ENCODE measurements at regions not wholly inside any gene's neighbourhood (a gene's known extent, or its start where the extent isn't known, plus 50 kb on each side); places are given as distances from the start of the nearest gene placed in this dataset.

DNA sequence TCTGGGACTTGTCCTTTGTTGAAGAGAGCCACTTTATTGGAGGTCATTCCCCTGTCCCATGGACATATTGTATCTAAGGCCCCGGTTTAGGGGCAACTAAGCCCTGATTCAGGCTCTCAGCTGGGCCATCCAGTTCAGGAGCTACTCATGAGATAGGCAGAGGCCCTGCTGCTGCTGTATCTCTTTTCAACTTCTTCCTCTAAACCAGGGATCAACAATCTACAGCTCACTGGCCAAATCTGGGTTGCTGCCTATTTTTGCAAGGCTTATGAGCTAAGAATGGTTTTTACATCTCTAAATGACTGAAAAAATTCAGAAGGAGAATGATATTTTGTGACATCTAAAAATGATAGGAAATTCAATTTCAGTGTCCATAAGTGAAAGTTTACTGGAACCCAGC, 166.8 kb upstream of the GLI3 start:
- Histone ChIP-seq H3K27me3 (ENCODE audit: insufficient read depth, low read depth, low read length) (no peaks in the 10 kb centered on the region), H2AFZ (ENCODE audit: low read depth, low read length) (no peak overlapping the region), H3K4me2 (ENCODE audit: low read length) (no peak overlapping the region), H3K9me3 (ENCODE audit: low read length) (no peaks in the 10 kb centered on the region), H3K36me3 (ENCODE audit: insufficient read depth, low read length) (no peaks in the 10 kb centered on the region), H3K27ac (ENCODE audit: low read length) (peak overlapping the region; percentile 76), H3K4me3 (ENCODE audit: low read length) (no peak overlapping the region), H3K9me2 (ENCODE audit: insufficient read depth, low read length) (no peaks in the 10 kb centered on the region), H3K79me2 (replicated peaks; ENCODE audit: insufficient read depth, low read length) (no peaks in the 10 kb centered on the region), H4K20me1 (ENCODE audit: insufficient read depth) (no peaks in the 10 kb centered on the region), H3F3A (ENCODE audit: insufficient read depth, low read length, poor library complexity, severe bottlenecking) (no peaks in the 10 kb centered on the region), H3K9ac (ENCODE audit: low read length) (no peak overlapping the region)
- TF ChIP-seq, protein P1, sequence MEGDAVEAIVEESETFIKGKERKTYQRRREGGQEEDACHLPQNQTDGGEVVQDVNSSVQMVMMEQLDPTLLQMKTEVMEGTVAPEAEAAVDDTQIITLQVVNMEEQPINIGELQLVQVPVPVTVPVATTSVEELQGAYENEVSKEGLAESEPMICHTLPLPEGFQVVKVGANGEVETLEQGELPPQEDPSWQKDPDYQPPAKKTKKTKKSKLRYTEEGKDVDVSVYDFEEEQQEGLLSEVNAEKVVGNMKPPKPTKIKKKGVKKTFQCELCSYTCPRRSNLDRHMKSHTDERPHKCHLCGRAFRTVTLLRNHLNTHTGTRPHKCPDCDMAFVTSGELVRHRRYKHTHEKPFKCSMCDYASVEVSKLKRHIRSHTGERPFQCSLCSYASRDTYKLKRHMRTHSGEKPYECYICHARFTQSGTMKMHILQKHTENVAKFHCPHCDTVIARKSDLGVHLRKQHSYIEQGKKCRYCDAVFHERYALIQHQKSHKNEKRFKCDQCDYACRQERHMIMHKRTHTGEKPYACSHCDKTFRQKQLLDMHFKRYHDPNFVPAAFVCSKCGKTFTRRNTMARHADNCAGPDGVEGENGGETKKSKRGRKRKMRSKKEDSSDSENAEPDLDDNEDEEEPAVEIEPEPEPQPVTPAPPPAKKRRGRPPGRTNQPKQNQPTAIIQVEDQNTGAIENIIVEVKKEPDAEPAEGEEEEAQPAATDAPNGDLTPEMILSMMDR (IDR thresholded peaks at IDR 0.05; ENCODE audit: poor library complexity, severe bottlenecking) = no peak
- TF ChIP-seq EP300 (conservative IDR thresholded peaks at IDR 0.05; ENCODE audit: poor library complexity, severe bottlenecking) = no peak
- no peak for TF ChIP-seq POLR2AphosphoS5 (IDR thresholded peaks at IDR 0.05)
- no peak for TF ChIP-seq MXI1 (conservative IDR thresholded peaks at IDR 0.05; ENCODE audit: poor library complexity, severe bottlenecking)
- TF ChIP-seq RAD21 (conservative IDR thresholded peaks at IDR 0.05) = no peak
- no peak for TF ChIP-seq SMC3 (conservative IDR thresholded peaks at IDR 0.05; ENCODE audit: poor library complexity)

DNA sequence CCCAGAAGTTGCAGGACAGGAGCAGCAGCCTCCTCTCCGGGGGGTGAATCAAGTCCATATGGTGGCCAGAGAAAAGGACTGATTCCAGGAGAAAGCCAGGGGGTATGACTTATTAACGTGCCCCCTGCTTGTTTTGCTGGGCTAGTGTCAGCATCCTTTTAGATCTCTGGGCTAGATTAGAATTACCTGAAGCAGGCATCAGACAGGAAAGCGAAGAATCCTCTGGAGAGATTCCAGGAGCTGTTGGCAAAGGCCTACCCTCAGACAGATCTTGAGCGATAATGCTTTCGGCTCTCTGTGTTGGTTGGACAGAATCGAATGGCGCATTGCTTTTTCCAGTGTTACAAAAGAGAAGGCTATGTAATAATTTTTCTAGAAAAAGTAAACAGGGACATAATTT, 164.0 kb upstream of the GLI3 start:
- Histone ChIP-seq H3K27me3 (ENCODE audit: insufficient read depth, low read depth, low read length) (no peaks in the 10 kb centered on the region), H3K9ac (ENCODE audit: low read length) (no peak overlapping the region), H3K9me3 (ENCODE audit: low read length) (no peaks in the 10 kb centered on the region), H3K9me2 (ENCODE audit: insufficient read depth, low read length) (no peaks in the 10 kb centered on the region), H3K27ac (ENCODE audit: low read length) (no peak overlapping the region), H3K4me2 (ENCODE audit: low read length) (no peak overlapping the region), H2AFZ (ENCODE audit: low read depth, low read length) (no peak overlapping the region), H3K36me3 (ENCODE audit: insufficient read depth, low read length) (no peaks in the 10 kb centered on the region), H3K79me2 (replicated peaks; ENCODE audit: insufficient read depth, low read length) (no peaks in the 10 kb centered on the region), H3F3A (ENCODE audit: insufficient read depth, low read length, poor library complexity, severe bottlenecking) (no peaks in the 10 kb centered on the region), H4K20me1 (ENCODE audit: insufficient read depth) (no peaks in the 10 kb centered on the region), H3K4me3 (ENCODE audit: low read length) (no peak overlapping the region)
- TF ChIP-seq POLR2AphosphoS5 (IDR thresholded peaks at IDR 0.05) (no peak), EZH2 (IDR thresholded peaks at IDR 0.05; ENCODE audit: borderline replicate concordance, insufficient read depth, low read length, poor library complexity, severe bottlenecking) (no peak), EP300 (conservative IDR thresholded peaks at IDR 0.05; ENCODE audit: poor library complexity, severe bottlenecking) (no peak), TAF1 (IDR thresholded peaks at IDR 0.05; ENCODE audit: low read depth) (no peak), MXI1 (conservative IDR thresholded peaks at IDR 0.05; ENCODE audit: poor library complexity, severe bottlenecking) (no peak), RAD21 (conservative IDR thresholded peaks at IDR 0.05) (no peak)
- TF ChIP-seq, protein P2, sequence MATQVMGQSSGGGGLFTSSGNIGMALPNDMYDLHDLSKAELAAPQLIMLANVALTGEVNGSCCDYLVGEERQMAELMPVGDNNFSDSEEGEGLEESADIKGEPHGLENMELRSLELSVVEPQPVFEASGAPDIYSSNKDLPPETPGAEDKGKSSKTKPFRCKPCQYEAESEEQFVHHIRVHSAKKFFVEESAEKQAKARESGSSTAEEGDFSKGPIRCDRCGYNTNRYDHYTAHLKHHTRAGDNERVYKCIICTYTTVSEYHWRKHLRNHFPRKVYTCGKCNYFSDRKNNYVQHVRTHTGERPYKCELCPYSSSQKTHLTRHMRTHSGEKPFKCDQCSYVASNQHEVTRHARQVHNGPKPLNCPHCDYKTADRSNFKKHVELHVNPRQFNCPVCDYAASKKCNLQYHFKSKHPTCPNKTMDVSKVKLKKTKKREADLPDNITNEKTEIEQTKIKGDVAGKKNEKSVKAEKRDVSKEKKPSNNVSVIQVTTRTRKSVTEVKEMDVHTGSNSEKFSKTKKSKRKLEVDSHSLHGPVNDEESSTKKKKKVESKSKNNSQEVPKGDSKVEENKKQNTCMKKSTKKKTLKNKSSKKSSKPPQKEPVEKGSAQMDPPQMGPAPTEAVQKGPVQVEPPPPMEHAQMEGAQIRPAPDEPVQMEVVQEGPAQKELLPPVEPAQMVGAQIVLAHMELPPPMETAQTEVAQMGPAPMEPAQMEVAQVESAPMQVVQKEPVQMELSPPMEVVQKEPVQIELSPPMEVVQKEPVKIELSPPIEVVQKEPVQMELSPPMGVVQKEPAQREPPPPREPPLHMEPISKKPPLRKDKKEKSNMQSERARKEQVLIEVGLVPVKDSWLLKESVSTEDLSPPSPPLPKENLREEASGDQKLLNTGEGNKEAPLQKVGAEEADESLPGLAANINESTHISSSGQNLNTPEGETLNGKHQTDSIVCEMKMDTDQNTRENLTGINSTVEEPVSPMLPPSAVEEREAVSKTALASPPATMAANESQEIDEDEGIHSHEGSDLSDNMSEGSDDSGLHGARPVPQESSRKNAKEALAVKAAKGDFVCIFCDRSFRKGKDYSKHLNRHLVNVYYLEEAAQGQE (IDR thresholded peaks at IDR 0.05; ENCODE audit: borderline replicate concordance) = no peak

Data from neural cell (in vitro differentiated cells).